Muscle layer of colon (tissue), 2 donors: ENCODE measurements at regions not wholly inside any gene's neighbourhood (a gene's known extent, or its start where the extent isn't known, plus 50 kb on each side); places are given as distances from the start of the nearest gene placed in this dataset.

Experiments
- H3K27ac ChIP-seq: one replicate; pipeline ENCODE4 v1.7.0; 2013; ENCODE audit warnings: low read depth, mild to moderate bottlenecking, low read length, moderate library complexity
- H3K27me3 ChIP-seq, 2 donors: one replicate each; pipeline ENCODE4 v1.7.0; 2013; ENCODE audit warnings: low read length in 2 of 2, mild to moderate bottlenecking in 2 of 2; ENCODE audit not compliant: insufficient read depth in 2 of 2, control insufficient read depth in 1 of 2
- H3K36me3 ChIP-seq: one replicate; pipeline ENCODE4 v1.7.0; 2013; ENCODE audit warnings: mild to moderate bottlenecking, low read length; ENCODE audit not compliant: insufficient read depth
- H3K4me1 ChIP-seq: one replicate; pipeline ENCODE4 v1.7.0; 2013; ENCODE audit warnings: mild to moderate bottlenecking, low read length; ENCODE audit not compliant: insufficient read depth
- H3K4me3 ChIP-seq, 2 donors: one replicate each; pipeline ENCODE4 v1.7.0; 2013; ENCODE audit warnings: low read length in 2 of 2, low read depth in 1 of 2, mild to moderate bottlenecking in 1 of 2, moderate library complexity in 1 of 2
- H3K9ac ChIP-seq: one replicate; pipeline ENCODE4 v1.7.0; 2013; ENCODE audit warnings: low read length
- H3K9me3 ChIP-seq: one replicate; pipeline ENCODE4 v1.7.0; 2013; ENCODE audit warnings: mild to moderate bottlenecking, low read length
- donor health status: abdominal sarcoma.
- donor health status: Adenocarcinoma of cecum.

DNA sequence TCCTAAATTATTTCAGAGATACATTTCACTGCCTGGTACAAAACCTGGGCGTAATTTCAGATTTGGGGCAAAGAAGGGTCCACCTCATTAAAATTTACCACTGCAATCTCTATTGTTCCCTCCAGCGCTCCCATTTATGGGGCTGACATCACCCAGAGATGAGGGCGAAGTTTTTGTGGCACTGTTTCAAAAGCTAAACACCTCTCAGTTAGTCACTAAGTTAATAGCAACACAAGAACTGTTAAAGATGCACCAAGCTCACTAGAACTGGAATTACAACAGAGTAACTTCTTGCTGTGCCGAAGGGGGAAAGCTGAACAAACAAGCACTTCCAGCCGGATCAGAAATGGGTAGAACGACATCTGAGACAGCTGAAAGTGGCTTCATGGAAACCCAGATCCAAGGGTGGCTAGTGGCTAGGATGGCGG, 179.4 kb downstream of the GATA3 start:
- no peak overlapping the region for H3K9ac ChIP-seq
- H3K27me3 ChIP-seq = no peaks in the 10 kb centered on the region
- no peaks in the 10 kb centered on the region for H3K36me3 ChIP-seq
- H3K4me3 ChIP-seq = no peak overlapping the region
- H3K27ac ChIP-seq = no peak overlapping the region
- H3K9me3 ChIP-seq = no peaks in the 10 kb centered on the region
- peaks cover 7% of the 10 kb centered on the region for H3K4me1 ChIP-seq

- H3K36me3 ChIP-seq = no peaks in the 10 kb centered on the region
- H3K27ac ChIP-seq = no peak overlapping the region
- no peaks in the 10 kb centered on the region for H3K9me3 ChIP-seq
- no peak overlapping the region for H3K9ac ChIP-seq
- H3K4me1 ChIP-seq = peaks cover 7% of the 10 kb centered on the region
- no peaks in the 10 kb centered on the region for H3K27me3 ChIP-seq
- no peak overlapping the region for H3K4me3 ChIP-seq
These were observed 181.0 kb downstream of the GATA3 start for GRCh38 chr10:8235253-8236027.

DNA sequence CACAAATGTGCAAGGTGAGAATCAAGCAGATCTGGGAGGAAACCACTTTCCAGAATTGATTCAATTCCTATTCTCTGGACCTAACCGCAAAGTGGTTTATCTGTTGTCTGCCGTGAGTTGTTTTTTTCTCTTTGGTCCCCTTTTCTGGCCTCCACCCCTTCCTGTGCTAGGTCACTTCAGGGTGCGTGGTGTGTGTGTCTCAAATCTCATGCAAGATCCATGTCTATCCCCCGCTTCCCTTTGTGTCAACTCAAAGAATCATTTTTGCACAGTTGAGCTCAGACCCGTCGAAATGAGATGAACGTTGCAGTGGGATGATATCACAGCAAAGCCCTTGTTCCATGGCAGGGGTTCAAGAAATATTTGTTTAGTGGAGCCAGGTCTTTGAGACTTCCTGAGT, 184.5 kb downstream of the GATA3 start:
- no peak overlapping the region for H3K4me3 ChIP-seq
- H3K27me3 ChIP-seq = no peaks in the 10 kb centered on the region
- no peaks in the 10 kb centered on the region for H3K9me3 ChIP-seq
- H3K27ac ChIP-seq = no peak overlapping the region
- no peak overlapping the region for H3K9ac ChIP-seq
- H3K36me3 ChIP-seq = no peaks in the 10 kb centered on the region
- H3K4me1 ChIP-seq = no peaks in the 10 kb centered on the region

GRCh38 chr10:8240861-8241260, 186.4 kb downstream of the GATA3 start:
- Histone ChIP-seq H3K27me3 (no peaks in the 10 kb centered on the region), H3K9me3 (no peaks in the 10 kb centered on the region), H3K36me3 (no peaks in the 10 kb centered on the region), H3K9ac (no peak overlapping the region), H3K4me1 (no peaks in the 10 kb centered on the region), H3K27ac (no peak overlapping the region), H3K4me3 (no peak overlapping the region)

- no peak overlapping the region for H3K9ac ChIP-seq
- H3K27me3 ChIP-seq = no peaks in the 10 kb centered on the region
- no peak overlapping the region for H3K27ac ChIP-seq
- no peak overlapping the region for H3K4me3 ChIP-seq
- H3K9me3 ChIP-seq = peaks cover 11% of the 10 kb centered on the region
- H3K36me3 ChIP-seq = no peaks in the 10 kb centered on the region
- no peaks in the 10 kb centered on the region for H3K4me1 ChIP-seq
These were observed 187.9 kb downstream of the GATA3 start for GRCh38 chr10:8242295-8242872.

DNA sequence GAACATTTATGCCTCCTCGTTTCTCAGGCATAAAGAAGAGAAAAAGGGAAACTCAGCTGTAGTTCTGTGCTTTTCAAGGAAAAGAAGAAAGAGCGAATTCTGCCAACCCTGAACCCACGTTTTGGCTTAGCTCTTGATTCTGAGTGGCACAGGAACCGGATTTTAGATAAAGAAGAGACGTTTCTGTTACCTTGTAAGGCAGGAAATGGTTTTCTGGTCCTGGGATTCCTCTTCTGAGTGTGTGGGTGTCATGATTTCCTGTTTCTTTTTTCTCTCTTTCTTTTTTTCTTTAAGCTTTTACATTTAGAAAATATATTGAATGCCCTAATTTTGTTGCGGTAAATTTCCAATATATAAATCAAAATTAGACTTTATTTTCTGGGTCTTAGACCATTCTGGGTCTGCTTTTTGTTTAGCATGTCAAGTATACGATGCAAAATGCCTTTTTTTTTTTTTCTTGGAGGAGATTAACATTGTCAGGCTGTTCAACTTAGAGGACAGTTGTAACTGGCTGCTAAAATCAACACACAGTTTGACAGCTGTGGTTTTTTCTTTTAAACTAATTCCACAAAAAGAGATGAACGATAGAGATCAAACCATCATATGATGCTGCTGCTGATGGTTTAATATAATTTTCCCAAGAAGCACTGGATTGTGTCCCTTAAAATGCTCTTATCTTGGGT, 190.8 kb downstream of the GATA3 start:
- no peak overlapping the region for H3K27ac ChIP-seq
- no peak overlapping the region for H3K9ac ChIP-seq
- peaks cover 11% of the 10 kb centered on the region for H3K9me3 ChIP-seq
- H3K27me3 ChIP-seq = no peaks in the 10 kb centered on the region
- no peaks in the 10 kb centered on the region for H3K36me3 ChIP-seq
- no peaks in the 10 kb centered on the region for H3K4me1 ChIP-seq
- H3K4me3 ChIP-seq = no peak overlapping the region

GRCh38 chr10:8245814-8246142, 191.3 kb downstream of the GATA3 start:
- no peak overlapping the region for H3K9ac ChIP-seq
- no peaks in the 10 kb centered on the region for H3K4me1 ChIP-seq
- no peak overlapping the region for H3K27ac ChIP-seq

GRCh38 chr10:8246548-8246947, 192.1 kb downstream of the GATA3 start:
- Histone ChIP-seq H3K4me1 (no peaks in the 10 kb centered on the region), H3K27me3 (no peaks in the 10 kb centered on the region), H3K9ac (no peak overlapping the region), H3K9me3 (peaks cover 11% of the 10 kb centered on the region), H3K4me3 (no peak overlapping the region), H3K36me3 (no peaks in the 10 kb centered on the region), H3K27ac (no peak overlapping the region)

More at GRCh38 chr10:8245814-8246142, 191.3 kb downstream of the GATA3 start:
- Histone ChIP-seq H3K4me3 (no peak overlapping the region), H3K9me3 (peaks cover 11% of the 10 kb centered on the region), H3K27me3 (no peaks in the 10 kb centered on the region), H3K36me3 (no peaks in the 10 kb centered on the region)

- Histone ChIP-seq H3K27ac (no peak overlapping the region), H3K4me1 (no peaks in the 10 kb centered on the region), H3K9ac (no peak overlapping the region), H3K36me3 (no peaks in the 10 kb centered on the region), H3K27me3 (no peaks in the 10 kb centered on the region), H3K9me3 (peaks cover 11% of the 10 kb centered on the region), H3K4me3 (no peak overlapping the region)
These were observed 192.7 kb downstream of the GATA3 start for GRCh38 chr10:8247191-8247590.

DNA sequence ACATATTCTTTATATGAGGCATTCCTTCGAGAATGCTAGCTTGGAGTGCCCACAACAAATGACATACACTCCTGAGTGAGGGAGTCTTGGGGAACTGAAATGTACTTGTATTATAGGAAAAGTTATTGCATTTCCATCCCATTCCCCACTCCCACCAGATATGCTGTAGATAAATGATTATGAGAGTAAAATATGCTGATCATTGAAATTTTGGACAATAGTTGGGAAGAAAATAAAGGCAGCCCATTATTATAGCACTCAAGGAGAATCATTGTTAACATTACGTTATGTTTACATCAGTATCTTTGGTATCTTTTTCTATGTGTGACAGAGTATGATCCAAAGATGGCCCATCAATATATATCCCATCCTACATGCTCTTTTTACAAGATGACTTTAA, 194.4 kb downstream of the GATA3 start:
- no peaks in the 10 kb centered on the region for H3K4me1 ChIP-seq
- H3K9me3 ChIP-seq = peaks cover 11% of the 10 kb centered on the region
- no peaks in the 10 kb centered on the region for H3K36me3 ChIP-seq
- H3K4me3 ChIP-seq = no peak overlapping the region
- H3K9ac ChIP-seq = no peak overlapping the region
- H3K27me3 ChIP-seq = no peaks in the 10 kb centered on the region
- H3K27ac ChIP-seq = no peak overlapping the region

DNA sequence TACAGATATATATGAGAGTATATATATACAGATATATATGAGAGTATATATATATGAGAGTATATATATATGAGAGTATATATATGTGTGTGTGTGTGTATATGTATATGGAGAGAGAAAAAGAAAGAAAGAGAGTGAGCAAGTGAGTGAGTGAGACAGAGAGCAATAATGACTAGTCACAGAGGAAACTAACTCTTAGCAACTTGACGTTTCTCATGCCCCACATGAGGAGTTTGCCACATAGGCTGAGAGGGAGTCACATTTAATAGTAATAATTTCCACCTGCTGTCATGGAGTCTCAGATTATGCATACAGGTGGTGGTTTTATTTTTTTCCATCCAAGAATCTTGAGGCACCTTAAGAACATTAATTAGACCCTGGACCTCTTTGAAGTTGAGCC, 199.9 kb downstream of the GATA3 start:
- H3K9ac ChIP-seq = no peak overlapping the region

More for the DNA sequence above, 199.9 kb downstream of the GATA3 start:
- Histone ChIP-seq H3K36me3 (no peaks in the 10 kb centered on the region), H3K27me3 (no peaks in the 10 kb centered on the region), H3K4me3 (no peak overlapping the region), H3K4me1 (no peaks in the 10 kb centered on the region), H3K9me3 (no peaks in the 10 kb centered on the region), H3K27ac (no peak overlapping the region)
